Left lung (tissue), 4 donors: ENCODE measurements at regions not wholly inside any gene's neighbourhood (a gene's known extent, or its start where the extent isn't known, plus 50 kb on each side); places are given as distances from the start of the nearest gene placed in this dataset.

Experiments used
- ATAC-seq: fragments of 200-7000 bp; cut with Tn5 transposase; one replicate; pipeline ENCODE4 v1.9.1; 2020; ENCODE audit warnings: moderate library complexity
- DNase-seq, 4 donors: peaks; one replicate each; pipeline ENCODE4 v3.0.0-alpha.2; 2013 to 2020
- H3K27ac ChIP-seq, 2 donors: fragments of 200-600 bp; sonication (generic) in 1 of 2; one replicate each; pipeline versions ENCODE4 v1.5.0 to v1.8.0; 2020 to 2021
- H3K27me3 ChIP-seq, 2 donors: fragments of 200-600 bp; sonication (generic) in 1 of 2; one replicate each; pipeline versions ENCODE4 v1.5.0 to v1.8.0; 2020 to 2021
- H3K36me3 ChIP-seq, 2 donors: fragments of 200-600 bp; sonication (generic) in 1 of 2; one replicate each; pipeline versions ENCODE4 v1.5.0 to v1.8.0; 2020 to 2021
- H3K4me1 ChIP-seq, 2 donors: fragments of 200-600 bp; one replicate each; pipeline ENCODE4 v1.8.0; 2021
- H3K4me3 ChIP-seq, 2 donors: fragments of 200-600 bp; sonication (generic) in 1 of 2; one replicate each; pipeline versions ENCODE4 v1.5.0 to v1.8.0; 2020 to 2021; ENCODE audit warnings: mild to moderate bottlenecking in 1 of 2
- H3K9me3 ChIP-seq, 2 donors: fragments of 200-600 bp; sonication (generic) in 1 of 2; one replicate each; pipeline versions ENCODE4 v1.5.0 to v1.8.0; 2020 to 2021
- intact Hi-C, 2 donors: fragments of 100-400 bp; cut with DNase I; formaldehyde crosslinking; loops; one replicate each; pipeline versions ENCODE4 v1.11.2 to v1.14.2; 2022
- TF ChIP-seq, protein P1 (sequence below), 2 donors: fragments of 200-600 bp; sonication (generic) in 1 of 2; IDR thresholded peaks; one replicate each; pipeline versions ENCODE4 v1.5.0 to v1.8.0; 2021; ENCODE audit warnings: antibody characterized with exemption in 2 of 2
- donor health status: DM: no; HTN: yes; CAD: no.
- donor health status: DM: no; HTN: no; CAD: no.

DNA sequence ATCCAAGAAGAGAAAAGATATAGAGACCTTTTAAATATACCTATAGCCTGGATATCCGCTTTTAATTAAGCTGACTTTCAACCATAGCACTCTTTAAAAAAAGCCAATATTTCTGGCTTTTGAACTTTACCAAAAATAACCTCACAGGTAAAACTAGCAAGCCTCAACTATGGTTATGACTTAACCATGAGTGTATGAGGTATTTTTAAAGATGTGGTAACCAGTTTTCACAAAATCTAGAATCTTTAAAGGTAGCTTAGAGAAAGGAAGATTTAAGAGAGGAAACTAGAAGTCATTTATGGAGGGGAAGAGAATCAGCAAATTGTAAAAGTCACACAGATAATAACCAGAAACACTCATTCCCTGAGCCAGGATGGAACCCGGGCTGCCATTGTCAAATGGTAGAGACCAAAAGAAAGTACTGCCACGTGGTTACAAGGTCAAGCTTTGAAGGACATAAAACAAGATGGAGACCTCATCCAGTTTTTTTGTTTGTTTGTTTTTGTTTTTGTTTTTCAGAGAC, 288.4 kb upstream of the RGS18 start:
- no peak for ATAC-seq
- Histone ChIP-seq H3K4me3 (no peak overlapping the region), H3K4me1 (no peaks in the 10 kb centered on the region), H3K27me3 (no peaks in the 10 kb centered on the region), H3K36me3 (no peaks in the 10 kb centered on the region), H3K9me3 (peaks cover 0 to 7% of the 10 kb centered on the region in 2 donors), H3K27ac (no peak overlapping the region)
- no peak for DNase-seq
- TF ChIP-seq, protein P1, sequence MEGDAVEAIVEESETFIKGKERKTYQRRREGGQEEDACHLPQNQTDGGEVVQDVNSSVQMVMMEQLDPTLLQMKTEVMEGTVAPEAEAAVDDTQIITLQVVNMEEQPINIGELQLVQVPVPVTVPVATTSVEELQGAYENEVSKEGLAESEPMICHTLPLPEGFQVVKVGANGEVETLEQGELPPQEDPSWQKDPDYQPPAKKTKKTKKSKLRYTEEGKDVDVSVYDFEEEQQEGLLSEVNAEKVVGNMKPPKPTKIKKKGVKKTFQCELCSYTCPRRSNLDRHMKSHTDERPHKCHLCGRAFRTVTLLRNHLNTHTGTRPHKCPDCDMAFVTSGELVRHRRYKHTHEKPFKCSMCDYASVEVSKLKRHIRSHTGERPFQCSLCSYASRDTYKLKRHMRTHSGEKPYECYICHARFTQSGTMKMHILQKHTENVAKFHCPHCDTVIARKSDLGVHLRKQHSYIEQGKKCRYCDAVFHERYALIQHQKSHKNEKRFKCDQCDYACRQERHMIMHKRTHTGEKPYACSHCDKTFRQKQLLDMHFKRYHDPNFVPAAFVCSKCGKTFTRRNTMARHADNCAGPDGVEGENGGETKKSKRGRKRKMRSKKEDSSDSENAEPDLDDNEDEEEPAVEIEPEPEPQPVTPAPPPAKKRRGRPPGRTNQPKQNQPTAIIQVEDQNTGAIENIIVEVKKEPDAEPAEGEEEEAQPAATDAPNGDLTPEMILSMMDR (IDR thresholded peaks at IDR 0.05) = no peak
- intact Hi-C loops = no loop called here

DNA sequence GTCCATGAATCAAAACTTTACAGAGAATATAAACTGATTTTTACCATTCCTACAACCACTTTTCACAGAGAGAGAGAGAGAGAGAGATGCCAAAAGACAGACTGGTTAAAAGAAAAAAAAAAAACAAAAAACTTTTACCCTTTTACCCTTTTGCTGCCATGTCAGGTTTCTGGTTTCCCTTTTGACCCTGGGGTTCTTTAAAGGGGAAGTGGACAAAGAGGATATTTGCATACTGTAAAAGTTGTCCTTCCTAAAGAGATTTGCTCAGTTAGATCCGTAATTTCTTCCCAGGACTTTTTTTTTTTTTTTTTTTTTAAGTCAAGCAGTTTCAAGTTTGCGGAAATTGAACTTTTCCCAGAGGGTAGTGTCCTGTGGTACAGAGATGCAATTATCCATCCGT, 287.8 kb upstream of the RGS18 start:
- no peak for ATAC-seq

DNA sequence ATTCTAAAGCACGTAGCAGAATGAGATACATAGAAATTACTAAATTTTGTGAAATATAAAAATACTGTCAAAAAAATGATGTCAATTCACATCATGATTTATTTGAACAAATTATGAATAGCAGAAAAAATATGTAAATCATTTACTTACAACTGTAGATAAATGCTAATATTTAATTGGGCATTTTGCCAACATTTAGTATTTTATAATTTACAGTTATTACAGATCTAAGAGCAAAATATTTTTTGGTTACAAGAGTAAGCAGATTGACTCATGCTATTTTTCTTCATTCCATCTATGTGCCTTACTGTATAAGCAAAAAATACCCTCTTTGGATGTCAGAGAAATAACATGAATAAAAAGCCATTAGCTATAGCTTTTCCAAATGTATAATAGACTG, 282.3 kb upstream of the RGS18 start:
- H3K4me1 ChIP-seq = no peaks in the 10 kb centered on the region
- no peaks in the 10 kb centered on the region for H3K36me3 ChIP-seq
- no peaks in the 10 kb centered on the region for H3K27me3 ChIP-seq
- no peak overlapping the region for H3K4me3 ChIP-seq
- H3K27ac ChIP-seq = no peak overlapping the region
- intact Hi-C loops = no loop called here
- ATAC-seq (no peak), DNase-seq (no peak)
- TF ChIP-seq, protein P1 (IDR thresholded peaks at IDR 0.05) = no peak
- H3K9me3 ChIP-seq = peaks cover 0 to 4% of the 10 kb centered on the region in 2 donors

More for the DNA sequence above, 287.8 kb upstream of the RGS18 start:
- H3K4me3 ChIP-seq = no peak overlapping the region
- intact Hi-C loops = no loop called here
- DNase-seq = no peak
- H3K36me3 ChIP-seq = no peaks in the 10 kb centered on the region
- H3K27ac ChIP-seq = no peak overlapping the region
- H3K9me3 ChIP-seq = peaks cover 0 to 5% of the 10 kb centered on the region in 2 donors
- H3K27me3 ChIP-seq = no peaks in the 10 kb centered on the region
- no peaks in the 10 kb centered on the region for H3K4me1 ChIP-seq
- TF ChIP-seq, protein P1 (IDR thresholded peaks at IDR 0.05) = no peak

DNA sequence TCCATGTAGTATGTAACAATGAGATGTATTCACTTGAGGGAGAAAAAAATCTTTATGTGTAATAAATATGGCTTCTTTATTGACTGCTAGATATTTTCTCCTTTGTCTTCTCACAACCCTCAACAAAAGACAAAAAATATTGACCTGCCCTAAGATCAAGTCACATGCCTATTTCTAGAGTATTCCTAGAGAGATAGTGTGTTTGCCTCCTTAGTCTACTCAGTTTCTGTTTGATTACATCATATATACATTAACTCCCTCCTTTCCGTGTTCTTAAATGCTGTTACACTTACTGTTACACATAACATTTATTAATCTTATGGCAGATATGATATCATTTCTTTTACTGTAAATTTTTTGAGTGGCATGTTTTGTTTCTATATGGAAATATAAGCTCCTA, 281.6 kb upstream of the RGS18 start:
- no peak for DNase-seq
- no peak for ATAC-seq
- TF ChIP-seq, protein P1 (IDR thresholded peaks at IDR 0.05) = no peak

DNA sequence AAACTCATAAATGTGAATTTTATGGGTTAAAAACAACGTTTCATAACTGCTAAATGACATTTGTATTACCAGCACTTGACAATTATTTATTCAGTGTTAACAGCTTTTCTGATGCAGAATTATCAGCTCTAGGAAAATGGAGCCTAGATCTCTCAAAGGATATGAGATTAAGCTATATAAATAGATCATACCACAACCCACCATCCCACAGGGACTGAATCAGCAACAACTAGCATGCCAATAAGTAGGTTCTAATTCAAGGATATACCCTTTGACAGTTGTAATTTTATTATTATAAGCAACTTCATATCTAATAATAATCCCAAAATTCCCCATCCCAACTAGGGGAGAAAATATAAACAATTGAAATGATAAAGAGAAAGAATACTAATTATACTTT, 275.4 kb upstream of the RGS18 start:
- TF ChIP-seq, protein P1 (IDR thresholded peaks at IDR 0.05) = no peak
- ATAC-seq = no peak
- Histone ChIP-seq H3K36me3 (no peaks in the 10 kb centered on the region), H3K27ac (no peak overlapping the region), H3K4me3 (no peak overlapping the region), H3K9me3 (no peaks in the 10 kb centered on the region), H3K4me1 (no peaks in the 10 kb centered on the region), H3K27me3 (no peaks in the 10 kb centered on the region)
- intact Hi-C loops = no loop called here
- DNase-seq = no peak

More for the DNA sequence above, 281.6 kb upstream of the RGS18 start:
- no peak overlapping the region for H3K4me3 ChIP-seq
- no peaks in the 10 kb centered on the region for H3K9me3 ChIP-seq
- H3K4me1 ChIP-seq = no peaks in the 10 kb centered on the region
- H3K27me3 ChIP-seq = no peaks in the 10 kb centered on the region
- intact Hi-C loops = no loop called here
- H3K27ac ChIP-seq = no peak overlapping the region
- H3K36me3 ChIP-seq = no peaks in the 10 kb centered on the region
